Neural cell (in vitro differentiated cells): ENCODE measurements at regions not wholly inside any gene's neighbourhood (a gene's known extent, or its start where the extent isn't known, plus 50 kb on each side); places are given as distances from the start of the nearest gene placed in this dataset.

ENCODE experiments used
- H2AFZ ChIP-seq: fragments of 200-600, 300-800 bp; sonication (generic), shearing (Covaris generic); 2 replicates; pipeline ENCODE4 v1.6.0; 2014; ENCODE audit warnings: low read depth, mild to moderate bottlenecking, antibody characterized with exemption, low read length, moderate library complexity
- H3F3A ChIP-seq: fragments of 200-600 bp; shearing (Covaris generic); 2 replicates; pipeline ENCODE4 v1.6.1; 2016; ENCODE audit warnings: mild to moderate bottlenecking, moderate library complexity, mixed read lengths, antibody characterized with exemption, low read length; ENCODE audit not compliant: insufficient read depth, poor library complexity, severe bottlenecking
- H3K27ac ChIP-seq: fragments of 200-600, 300-800 bp; sonication (generic), shearing (Covaris generic); 2 replicates; pipeline ENCODE4 v1.5.1; 2014; ENCODE audit warnings: mild to moderate bottlenecking, low read length, moderate library complexity
- H3K27me3 ChIP-seq: fragments of 300-800, 200-600 bp; sonication (generic), shearing (Covaris generic); 2 replicates; pipeline ENCODE4 v1.6.0; 2014; ENCODE audit warnings: mild to moderate bottlenecking, low read depth, low read length, moderate library complexity; ENCODE audit not compliant: insufficient read depth
- H3K36me3 ChIP-seq: fragments of 300-800, 200-600 bp; sonication (generic), shearing (Covaris generic); 2 replicates; pipeline ENCODE4 v1.5.1; 2014; ENCODE audit warnings: mild to moderate bottlenecking, antibody characterized with exemption, low read length, moderate library complexity; ENCODE audit not compliant: insufficient read depth
- H3K4me2 ChIP-seq: fragments of 300-800, 200-600 bp; sonication (generic), shearing (Covaris generic); 2 replicates; pipeline ENCODE4 v1.6.0; 2014; ENCODE audit warnings: mild to moderate bottlenecking, low read length
- H3K4me3 ChIP-seq: fragments of 300-800, 200-600 bp; sonication (generic), shearing (Covaris generic); 2 replicates; pipeline ENCODE4 v1.5.1; 2014; ENCODE audit warnings: mild to moderate bottlenecking, low read length, moderate library complexity
- H3K79me2 ChIP-seq: fragments of 200-600 bp; shearing (Covaris generic); replicated peaks from 2 replicates; pipeline ENCODE4 v1.6.0; 2014; ENCODE audit warnings: mild to moderate bottlenecking, low read length, moderate library complexity; ENCODE audit not compliant: insufficient read depth
- H3K9ac ChIP-seq: fragments of 300-800, 200-600 bp; sonication (generic), shearing (Covaris generic); 2 replicates; pipeline ENCODE4 v1.6.1; 2016; ENCODE audit warnings: mild to moderate bottlenecking, low read length, mixed read lengths
- H3K9me2 ChIP-seq: fragments of 200-600 bp; shearing (Covaris generic); 2 replicates; pipeline ENCODE4 v1.6.1; 2016; ENCODE audit warnings: mild to moderate bottlenecking, low read length, mixed read lengths; ENCODE audit not compliant: insufficient read depth
- H3K9me3 ChIP-seq: fragments of 200-600, 300-800 bp; sonication (generic), shearing (Covaris generic); 2 replicates; pipeline ENCODE4 v1.6.1; 2016; ENCODE audit warnings: mild to moderate bottlenecking, mixed run types, low read length, moderate library complexity, mixed read lengths
- H4K20me1 ChIP-seq: fragments of 200-600 bp; shearing (Covaris generic); 2 replicates; pipeline ENCODE4 v1.6.1; 2016; ENCODE audit warnings: mild to moderate bottlenecking, mixed run types; ENCODE audit not compliant: insufficient read depth
- CTCF ChIP-seq: fragments of 450-650 bp; IDR thresholded peaks from 2 replicates; pipeline ENCODE4 v1.5.1; 2014; ENCODE audit warnings: antibody characterized with exemption, mild to moderate bottlenecking, moderate library complexity; ENCODE audit not compliant: poor library complexity, severe bottlenecking
- EZH2 ChIP-seq: fragments of 200-600, 300-800 bp; shearing (Covaris generic), sonication (generic); IDR thresholded peaks from 2 replicates; pipeline ENCODE4 v1.6.1; 2014; ENCODE audit warnings: antibody characterized with exemption, low read length, borderline replicate concordance, mild to moderate bottlenecking; ENCODE audit not compliant: insufficient read depth, poor library complexity, severe bottlenecking
- RAD21 ChIP-seq: fragments of 450-650 bp; conservative IDR thresholded peaks from 2 replicates; pipeline ENCODE4 v1.6.1; 2014; ENCODE audit warnings: antibody characterized with exemption, mild to moderate bottlenecking, moderate library complexity
- REST ChIP-seq: IDR thresholded peaks from 2 replicates; pipeline ENCODE4 v1.6.1; 2012; ENCODE audit warnings: borderline replicate concordance

- H3K9me3 ChIP-seq: no peaks in the 10 kb centered on the region
- no peaks in the 10 kb centered on the region for H3F3A ChIP-seq
- no peak overlapping the region for H3K4me3 ChIP-seq
- no peak overlapping the region for H3K27ac ChIP-seq
- TF ChIP-seq CTCF (no peak), EZH2 (no peak)
- H2AFZ ChIP-seq: no peak overlapping the region
- H3K79me2 ChIP-seq: no peaks in the 10 kb centered on the region
- H3K4me2 ChIP-seq: no peak overlapping the region
- H3K27me3 ChIP-seq: peaks cover 25% of the 10 kb centered on the region
- H4K20me1 ChIP-seq: no peaks in the 10 kb centered on the region
- no peaks in the 10 kb centered on the region for H3K9me2 ChIP-seq
- H3K36me3 ChIP-seq: no peaks in the 10 kb centered on the region
- H3K9ac ChIP-seq: no peak overlapping the region
Measured at GRCh38 chr2:228771774-228772173, 499.3 kb downstream of the PID1 start.

GRCh38 chr2:228771315-228771714 lies 499.8 kb downstream of the PID1 start:
- H3K27me3 ChIP-seq: peaks cover 25% of the 10 kb centered on the region

More at GRCh38 chr2:228771315-228771714, 499.8 kb downstream of the PID1 start:
- H2AFZ ChIP-seq: no peak overlapping the region
- no peak overlapping the region for H3K9ac ChIP-seq
- H3K36me3 ChIP-seq: no peaks in the 10 kb centered on the region
- H4K20me1 ChIP-seq: no peaks in the 10 kb centered on the region
- H3F3A ChIP-seq: no peaks in the 10 kb centered on the region
- H3K27ac ChIP-seq: no peak overlapping the region
- H3K9me2 ChIP-seq: no peaks in the 10 kb centered on the region
- H3K9me3 ChIP-seq: no peaks in the 10 kb centered on the region
- no peaks in the 10 kb centered on the region for H3K79me2 ChIP-seq
- H3K4me3 ChIP-seq: no peak overlapping the region
- no peak for TF ChIP-seq CTCF
- TF ChIP-seq REST: no peak
- no peak for TF ChIP-seq RAD21
- H3K4me2 ChIP-seq: no peak overlapping the region
